GM12872 (cell line): ENCODE measurements at regions not wholly inside any gene's neighbourhood (a gene's known extent, or its start where the extent isn't known, plus 50 kb on each side); places are given as distances from the start of the nearest gene placed in this dataset.

Experiments used
- TF ChIP-seq, protein P1 (sequence below): IDR thresholded peaks from 3 replicates; pipeline ENCODE4 v1.5.1; 2011; ENCODE audit warnings: low read depth, mild to moderate bottlenecking, low read length, moderate library complexity; ENCODE audit not compliant: insufficient read depth

DNA sequence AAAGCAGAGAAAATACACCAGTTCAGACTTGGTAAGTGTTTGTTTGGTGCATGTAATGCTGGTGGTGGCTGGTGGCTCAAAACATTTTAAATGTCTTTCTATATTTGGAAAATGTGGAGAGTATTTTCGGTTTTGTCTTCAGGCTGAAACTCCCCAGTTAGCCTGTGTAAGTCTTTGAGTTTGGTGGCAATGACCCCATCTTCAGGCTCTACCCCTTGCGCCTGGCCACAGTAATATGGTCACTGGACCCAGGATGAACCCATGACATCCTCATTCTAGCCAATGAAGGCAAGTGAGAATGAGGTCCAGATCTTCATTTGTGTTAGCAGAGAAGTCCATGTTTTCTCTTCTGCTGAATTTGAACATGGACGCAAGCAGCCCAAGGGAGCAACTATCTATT lies 422.6 kb downstream of the BRINP1 start:
- TF ChIP-seq, protein P1, sequence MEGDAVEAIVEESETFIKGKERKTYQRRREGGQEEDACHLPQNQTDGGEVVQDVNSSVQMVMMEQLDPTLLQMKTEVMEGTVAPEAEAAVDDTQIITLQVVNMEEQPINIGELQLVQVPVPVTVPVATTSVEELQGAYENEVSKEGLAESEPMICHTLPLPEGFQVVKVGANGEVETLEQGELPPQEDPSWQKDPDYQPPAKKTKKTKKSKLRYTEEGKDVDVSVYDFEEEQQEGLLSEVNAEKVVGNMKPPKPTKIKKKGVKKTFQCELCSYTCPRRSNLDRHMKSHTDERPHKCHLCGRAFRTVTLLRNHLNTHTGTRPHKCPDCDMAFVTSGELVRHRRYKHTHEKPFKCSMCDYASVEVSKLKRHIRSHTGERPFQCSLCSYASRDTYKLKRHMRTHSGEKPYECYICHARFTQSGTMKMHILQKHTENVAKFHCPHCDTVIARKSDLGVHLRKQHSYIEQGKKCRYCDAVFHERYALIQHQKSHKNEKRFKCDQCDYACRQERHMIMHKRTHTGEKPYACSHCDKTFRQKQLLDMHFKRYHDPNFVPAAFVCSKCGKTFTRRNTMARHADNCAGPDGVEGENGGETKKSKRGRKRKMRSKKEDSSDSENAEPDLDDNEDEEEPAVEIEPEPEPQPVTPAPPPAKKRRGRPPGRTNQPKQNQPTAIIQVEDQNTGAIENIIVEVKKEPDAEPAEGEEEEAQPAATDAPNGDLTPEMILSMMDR, result no peak

DNA sequence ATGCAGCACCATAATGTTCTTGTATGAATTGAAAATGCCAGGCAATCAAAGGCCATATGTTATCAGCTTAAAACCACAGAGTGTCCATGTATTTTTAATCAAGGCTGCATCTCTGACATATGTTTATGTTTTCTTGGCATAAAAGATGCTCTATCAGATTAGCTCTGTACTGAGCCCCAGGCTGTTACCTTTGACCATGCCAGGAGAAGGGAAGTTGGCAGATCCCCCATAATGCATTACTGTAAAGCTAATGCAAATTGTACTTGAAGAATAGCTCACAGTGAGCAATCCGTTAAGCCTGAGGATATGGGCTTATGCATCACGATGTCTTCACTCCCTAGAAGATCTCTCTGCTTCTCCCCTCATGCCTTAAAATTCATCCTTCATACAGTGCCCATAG lies 414.4 kb downstream of the BRINP1 start:
- TF ChIP-seq, protein P1, result no peak

DNA sequence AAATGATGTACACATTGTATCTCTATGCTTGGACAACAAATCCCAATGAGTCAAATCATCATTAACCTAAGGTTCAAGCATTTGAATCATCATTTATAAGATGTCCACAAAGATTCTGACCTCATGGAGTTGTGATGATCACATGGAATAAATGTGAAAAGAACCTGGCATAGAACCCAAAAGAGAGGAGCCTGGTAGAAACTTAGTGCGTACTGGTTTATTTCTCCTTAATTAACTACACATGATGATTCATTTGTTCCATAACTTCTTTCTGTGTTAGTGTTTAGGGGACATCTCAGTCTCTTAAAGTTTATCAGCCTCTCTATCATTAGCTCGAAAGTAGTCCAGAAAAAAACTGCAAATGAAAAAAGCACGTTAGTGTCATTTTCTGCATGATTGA lies 411.6 kb downstream of the BRINP1 start:
- TF ChIP-seq, protein P1, result no peak

DNA sequence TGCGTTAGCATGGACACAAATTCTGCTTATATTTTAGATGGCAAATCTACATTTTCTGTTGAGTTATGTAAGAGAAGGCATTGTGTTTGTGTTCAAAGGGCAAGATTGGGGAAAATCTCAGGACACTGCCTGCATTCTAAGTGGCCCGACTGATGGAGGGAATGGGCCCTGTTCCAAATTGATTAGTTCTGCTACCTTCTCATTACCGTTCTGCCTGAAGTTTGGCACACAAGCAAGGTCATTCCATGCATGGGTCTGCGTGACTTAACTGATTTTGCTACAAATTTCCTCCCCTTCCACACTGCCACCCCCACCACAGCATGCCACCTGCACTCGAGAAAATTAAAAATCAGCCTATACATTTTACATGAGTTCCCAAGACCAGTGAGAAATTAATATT lies 409.9 kb downstream of the BRINP1 start:
- TF ChIP-seq, protein P1, result no peak

DNA sequence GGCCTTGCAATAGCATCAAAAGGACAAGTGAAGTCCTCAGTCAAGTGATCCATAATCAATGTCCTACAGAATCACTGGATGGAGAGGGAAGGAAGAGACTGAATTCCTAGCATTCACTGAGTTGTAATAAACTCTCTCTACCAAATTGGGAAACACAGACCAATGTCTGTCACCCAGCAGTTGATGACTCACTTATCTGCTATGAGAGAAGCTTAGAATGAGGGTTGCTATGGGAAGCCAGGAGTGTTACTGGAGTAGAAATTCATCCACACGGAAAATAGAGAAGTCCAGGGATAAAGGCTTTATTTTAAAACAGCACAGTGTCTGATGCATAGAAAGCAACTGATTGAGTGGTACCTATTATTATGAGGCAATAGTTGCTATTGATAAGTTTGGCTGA lies 407.4 kb downstream of the BRINP1 start:
- TF ChIP-seq, protein P1, result no peak

DNA sequence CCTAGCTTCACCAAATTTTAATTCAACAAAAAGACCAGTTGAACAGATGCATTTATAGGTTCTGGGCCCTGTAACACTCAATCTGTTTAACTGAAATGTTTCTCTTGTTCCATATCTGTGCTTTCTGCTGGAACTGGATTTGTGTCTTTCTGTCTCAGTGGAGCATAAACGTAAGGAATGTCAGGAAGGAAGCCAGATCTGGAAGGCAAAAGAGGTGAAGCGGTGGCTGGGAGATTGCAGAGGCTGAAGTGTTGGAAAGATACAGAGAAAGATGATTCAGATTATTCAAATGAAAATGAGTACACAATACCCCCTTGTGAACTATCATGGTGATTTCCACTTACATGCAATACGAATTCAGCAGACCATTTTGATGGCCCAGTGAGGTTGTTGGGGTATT lies 406.8 kb downstream of the BRINP1 start:
- TF ChIP-seq, protein P1, result no peak

DNA sequence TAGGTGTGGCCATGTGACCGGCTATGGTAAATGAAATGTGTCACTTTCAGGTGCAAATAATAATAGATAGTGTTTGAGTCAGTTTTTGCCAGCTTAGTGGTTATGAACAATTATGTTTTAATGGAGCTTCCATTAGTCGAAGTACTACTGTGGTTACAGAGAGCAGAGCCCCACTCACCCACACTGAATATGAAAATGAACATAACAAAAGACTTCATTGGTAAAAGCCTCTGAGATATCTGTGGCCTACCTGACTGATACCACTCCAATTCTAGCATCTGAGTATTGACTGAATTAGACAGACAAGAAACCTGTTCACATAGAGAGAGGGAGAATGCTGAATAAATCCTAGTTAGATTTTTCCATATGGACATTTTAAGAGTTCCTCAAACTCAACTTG lies 405.6 kb downstream of the BRINP1 start:
- TF ChIP-seq, protein P1, result no peak

DNA sequence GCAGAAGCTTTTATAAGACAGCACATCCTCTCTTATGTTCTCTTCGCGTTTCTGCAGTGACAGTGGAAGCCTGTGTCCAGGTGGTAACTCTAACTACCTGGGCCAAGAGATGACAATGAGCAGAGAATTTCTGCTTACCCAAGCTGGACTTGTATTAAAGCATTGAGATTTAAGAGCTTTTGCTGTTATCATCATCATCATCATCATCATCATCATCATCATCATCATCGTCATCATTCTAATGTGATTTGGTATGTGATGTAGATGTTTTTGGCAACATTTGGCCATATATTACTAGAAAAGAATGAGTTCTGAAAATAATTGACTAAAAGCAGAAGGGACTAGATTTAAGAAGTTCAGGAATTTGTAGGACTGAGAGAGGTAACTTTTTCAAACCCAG lies 401.3 kb downstream of the BRINP1 start:
- TF ChIP-seq, protein P1, result no peak
